Left ventricle myocardium inferior (tissue), 1 donor: ENCODE measurements at regions not wholly inside any gene's neighbourhood (a gene's known extent, or its start where the extent isn't known, plus 50 kb on each side); places are given as distances from the start of the nearest gene placed in this dataset.

Experiments used
- DNase-seq: peaks from one replicate; pipeline ENCODE4 v3.0.0-alpha.2; 2020
- H3K27ac ChIP-seq: fragments of 200-600 bp; replicated peaks from 2 replicates; pipeline ENCODE4 v1.8.0; 2021
- H3K27me3 ChIP-seq: fragments of 200-600 bp; 2 replicates; pipeline ENCODE4 v1.8.0; 2021; ENCODE audit warnings: low read depth
- H3K36me3 ChIP-seq: fragments of 200-600 bp; 2 replicates; pipeline ENCODE4 v1.8.0; 2021
- H3K4me1 ChIP-seq: fragments of 200-600 bp; 2 replicates; pipeline ENCODE4 v1.8.0; 2021
- H3K4me3 ChIP-seq: fragments of 200-600 bp; 2 replicates; pipeline ENCODE4 v1.8.0; 2021; ENCODE audit warnings: mild to moderate bottlenecking, moderate library complexity
- H3K9me3 ChIP-seq: fragments of 200-600 bp; replicated peaks from 2 replicates; pipeline ENCODE4 v1.8.0; 2021
- CTCF ChIP-seq: fragments of 200-600 bp; IDR thresholded peaks from 2 replicates; pipeline ENCODE4 v1.8.0; 2021; ENCODE audit warnings: antibody characterized with exemption, mild to moderate bottlenecking, borderline replicate concordance
- intact Hi-C: fragments of 100-400 bp; cut with micrococcal nuclease; formaldehyde crosslinking; loops from one replicate; pipeline ENCODE4 v1.11.0; 2022
- donor health status: DM: no; HTN: yes; CAD: no; lungs with severe emphysema.

GRCh38 chr2:176648700-176649297 is 379.6 kb downstream of the MTX2 start:
- H3K27me3 ChIP-seq, result peaks cover 85% of the 10 kb centered on the region
- no peak for TF ChIP-seq CTCF
- DNase-seq, result no peak
- H3K27ac ChIP-seq, result no peak overlapping the region
- no peaks in the 10 kb centered on the region for H3K36me3 ChIP-seq
- H3K4me3 ChIP-seq, result no peak overlapping the region
- H3K4me1 ChIP-seq, result peaks cover 2% of the 10 kb centered on the region
- intact Hi-C loops, result no loop called here
- no peaks in the 10 kb centered on the region for H3K9me3 ChIP-seq

- no peak for TF ChIP-seq CTCF
- Histone ChIP-seq H3K4me3 (no peak overlapping the region), H3K4me1 (peaks cover 5% of the 10 kb centered on the region), H3K9me3 (no peaks in the 10 kb centered on the region), H3K27ac (no peak overlapping the region), H3K27me3 (peaks cover 78% of the 10 kb centered on the region), H3K36me3 (no peaks in the 10 kb centered on the region)
- intact Hi-C loops, result loop anchor here (5.0 to 10.0 kb wide), 3 partner anchors 165 to 508 kb away; no protein-coding TSS in a partner anchor
- DNase-seq, result no peak
Measured at GRCh38 chr2:176650104-176650837, 381.0 kb downstream of the MTX2 start.

- Histone ChIP-seq H3K9me3 (no peaks in the 10 kb centered on the region), H3K27me3 (peaks cover 78% of the 10 kb centered on the region), H3K4me1 (peaks cover 5% of the 10 kb centered on the region), H3K4me3 (no peak overlapping the region), H3K36me3 (no peaks in the 10 kb centered on the region), H3K27ac (no peak overlapping the region)
- TF ChIP-seq CTCF, result no peak
- DNase-seq, result no peak
- intact Hi-C loops, result loop anchor here (5.0 to 10.0 kb wide), 3 partner anchors 164 to 509 kb away; no protein-coding TSS in a partner anchor
Measured at GRCh38 chr2:176650838-176651555, 381.8 kb downstream of the MTX2 start.

- intact Hi-C loops, result loop anchor here (5.0 to 10.0 kb wide), 3 partner anchors 162 to 510 kb away; no protein-coding TSS in a partner anchor
Measured at GRCh38 chr2:176652300-176653182, 383.3 kb downstream of the MTX2 start.

More at GRCh38 chr2:176652300-176653182, 383.3 kb downstream of the MTX2 start:
- Histone ChIP-seq H3K9me3 (no peaks in the 10 kb centered on the region), H3K36me3 (no peaks in the 10 kb centered on the region), H3K4me3 (no peak overlapping the region), H3K4me1 (peaks cover 5% of the 10 kb centered on the region), H3K27ac (no peak overlapping the region), H3K27me3 (peaks cover 71% of the 10 kb centered on the region)
- DNase-seq, result no peak
- peak; percentile 85 for TF ChIP-seq CTCF
